ENCODE measurements at regions not wholly inside any gene's neighbourhood (a gene's known extent, or its start where the extent isn't known, plus 50 kb on each side); places are given as distances from the start of the nearest gene placed in this dataset.

DNA sequence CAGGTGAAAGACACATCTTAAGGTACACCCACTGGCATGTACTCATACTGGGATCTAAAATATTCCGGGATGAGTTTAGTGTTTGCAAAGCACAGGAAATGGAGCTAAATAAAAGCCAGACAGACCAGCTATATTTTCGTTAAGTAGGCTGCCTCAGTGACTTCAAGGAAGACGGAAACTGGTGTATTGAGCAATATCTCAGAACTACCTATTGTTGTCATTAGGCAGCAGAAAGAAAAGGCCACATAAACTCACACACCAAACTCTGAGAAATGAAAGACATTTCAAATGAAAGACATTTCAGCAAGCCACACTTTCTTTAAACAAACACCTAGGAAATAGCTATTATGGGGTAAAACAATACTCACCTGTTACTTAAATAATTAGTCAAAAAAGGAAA lies 761.7 kb upstream of the SEMA6D start:
- TF ChIP-seq, protein P1, sequence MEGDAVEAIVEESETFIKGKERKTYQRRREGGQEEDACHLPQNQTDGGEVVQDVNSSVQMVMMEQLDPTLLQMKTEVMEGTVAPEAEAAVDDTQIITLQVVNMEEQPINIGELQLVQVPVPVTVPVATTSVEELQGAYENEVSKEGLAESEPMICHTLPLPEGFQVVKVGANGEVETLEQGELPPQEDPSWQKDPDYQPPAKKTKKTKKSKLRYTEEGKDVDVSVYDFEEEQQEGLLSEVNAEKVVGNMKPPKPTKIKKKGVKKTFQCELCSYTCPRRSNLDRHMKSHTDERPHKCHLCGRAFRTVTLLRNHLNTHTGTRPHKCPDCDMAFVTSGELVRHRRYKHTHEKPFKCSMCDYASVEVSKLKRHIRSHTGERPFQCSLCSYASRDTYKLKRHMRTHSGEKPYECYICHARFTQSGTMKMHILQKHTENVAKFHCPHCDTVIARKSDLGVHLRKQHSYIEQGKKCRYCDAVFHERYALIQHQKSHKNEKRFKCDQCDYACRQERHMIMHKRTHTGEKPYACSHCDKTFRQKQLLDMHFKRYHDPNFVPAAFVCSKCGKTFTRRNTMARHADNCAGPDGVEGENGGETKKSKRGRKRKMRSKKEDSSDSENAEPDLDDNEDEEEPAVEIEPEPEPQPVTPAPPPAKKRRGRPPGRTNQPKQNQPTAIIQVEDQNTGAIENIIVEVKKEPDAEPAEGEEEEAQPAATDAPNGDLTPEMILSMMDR (IDR thresholded peaks at IDR 0.05; ENCODE audit: insufficient read depth, low read length, poor library complexity, severe bottlenecking), result no peak
- TF ChIP-seq EZH2phosphoT487 (conservative IDR thresholded peaks at IDR 0.05; ENCODE audit: low read length), result no peak

Data from SU-DHL-6 (cell line).